ENCODE measurements at regions not wholly inside any gene's neighbourhood (a gene's known extent, or its start where the extent isn't known, plus 50 kb on each side); places are given as distances from the start of the nearest gene placed in this dataset.
"Not testable (repeated sequence)": the region's sequence is repeated elsewhere in the genome, so short reads cannot be mapped to it uniquely, and the experiment has no call there.

GRCh38 chr5:119954106-119954505 is 324.7 kb downstream of the FAM170A start:
- no peaks in the 10 kb centered on the region for H3K27me3 Mint-ChIP-seq (ENCODE audit: unreplicated experiment)
- CTCF ChIA-PET = interaction anchor here (0.8 kb wide), 1 partner anchor 25 kb away, joined by 3 read pairs; no protein-coding TSS in a partner anchor
- no peaks in the 10 kb centered on the region for H3K36me3 Mint-ChIP-seq (ENCODE audit: insufficient read depth, unreplicated experiment)
- H3K9me3 Mint-ChIP-seq (ENCODE audit: low read depth, unreplicated experiment) = no peaks in the 10 kb centered on the region
- intact Hi-C loops (cut with micrococcal nuclease; ENCODE audit: unreplicated experiment) = no loop called here
- BruUV-seq (replicated peaks) = no TSS peak
- no peaks in the 10 kb centered on the region for H3K4me1 Mint-ChIP-seq (ENCODE audit: low read depth, unreplicated experiment)
- no peak overlapping the region for H3K4me3 Mint-ChIP-seq (ENCODE audit: low read depth, unreplicated experiment)
- TF ChIP-seq, protein P1, sequence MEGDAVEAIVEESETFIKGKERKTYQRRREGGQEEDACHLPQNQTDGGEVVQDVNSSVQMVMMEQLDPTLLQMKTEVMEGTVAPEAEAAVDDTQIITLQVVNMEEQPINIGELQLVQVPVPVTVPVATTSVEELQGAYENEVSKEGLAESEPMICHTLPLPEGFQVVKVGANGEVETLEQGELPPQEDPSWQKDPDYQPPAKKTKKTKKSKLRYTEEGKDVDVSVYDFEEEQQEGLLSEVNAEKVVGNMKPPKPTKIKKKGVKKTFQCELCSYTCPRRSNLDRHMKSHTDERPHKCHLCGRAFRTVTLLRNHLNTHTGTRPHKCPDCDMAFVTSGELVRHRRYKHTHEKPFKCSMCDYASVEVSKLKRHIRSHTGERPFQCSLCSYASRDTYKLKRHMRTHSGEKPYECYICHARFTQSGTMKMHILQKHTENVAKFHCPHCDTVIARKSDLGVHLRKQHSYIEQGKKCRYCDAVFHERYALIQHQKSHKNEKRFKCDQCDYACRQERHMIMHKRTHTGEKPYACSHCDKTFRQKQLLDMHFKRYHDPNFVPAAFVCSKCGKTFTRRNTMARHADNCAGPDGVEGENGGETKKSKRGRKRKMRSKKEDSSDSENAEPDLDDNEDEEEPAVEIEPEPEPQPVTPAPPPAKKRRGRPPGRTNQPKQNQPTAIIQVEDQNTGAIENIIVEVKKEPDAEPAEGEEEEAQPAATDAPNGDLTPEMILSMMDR (IDR thresholded peaks at IDR 0.05; ENCODE audit: unreplicated experiment) = no peak
- no peak overlapping the region for H3K27ac Mint-ChIP-seq (ENCODE audit: unreplicated experiment)
- DNase-seq = no peak

DNA sequence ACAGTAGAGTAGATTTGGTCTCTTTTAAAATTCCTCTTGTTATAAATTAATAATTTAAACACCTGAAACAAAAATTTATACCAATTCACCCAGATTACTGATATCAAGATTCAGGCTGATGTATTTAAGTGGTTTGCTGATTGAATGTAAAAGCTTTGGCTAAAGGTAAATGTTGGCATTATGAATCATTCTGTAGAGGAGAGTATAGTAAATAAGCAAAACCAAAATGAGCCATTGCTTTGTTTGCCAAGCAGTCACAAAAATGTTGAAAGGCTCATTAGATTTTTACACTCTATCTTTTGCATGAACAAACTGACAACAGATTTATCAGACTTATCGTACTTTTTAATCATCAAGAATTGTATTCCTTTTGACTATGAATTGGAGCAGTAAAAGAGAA is 332.6 kb downstream of the FAM170A start:
- H3K27ac Mint-ChIP-seq (ENCODE audit: unreplicated experiment) = no peak overlapping the region
- H3K9me3 Mint-ChIP-seq (ENCODE audit: low read depth, unreplicated experiment) = peaks cover 7% of the 10 kb centered on the region
- H3K4me3 Mint-ChIP-seq (ENCODE audit: low read depth, unreplicated experiment) = no peak overlapping the region
- intact Hi-C loops (cut with micrococcal nuclease; ENCODE audit: unreplicated experiment) = no loop called here
- CTCF ChIA-PET = no interaction called here
- TF ChIP-seq, protein P1 (IDR thresholded peaks at IDR 0.05; ENCODE audit: unreplicated experiment) = no peak
- no peaks in the 10 kb centered on the region for H3K4me1 Mint-ChIP-seq (ENCODE audit: low read depth, unreplicated experiment)
- no peaks in the 10 kb centered on the region for H3K36me3 Mint-ChIP-seq (ENCODE audit: insufficient read depth, unreplicated experiment)
- DNase-seq = no peak
- no TSS peak for BruUV-seq (replicated peaks)
- H3K27me3 Mint-ChIP-seq (ENCODE audit: unreplicated experiment) = no peaks in the 10 kb centered on the region

DNA sequence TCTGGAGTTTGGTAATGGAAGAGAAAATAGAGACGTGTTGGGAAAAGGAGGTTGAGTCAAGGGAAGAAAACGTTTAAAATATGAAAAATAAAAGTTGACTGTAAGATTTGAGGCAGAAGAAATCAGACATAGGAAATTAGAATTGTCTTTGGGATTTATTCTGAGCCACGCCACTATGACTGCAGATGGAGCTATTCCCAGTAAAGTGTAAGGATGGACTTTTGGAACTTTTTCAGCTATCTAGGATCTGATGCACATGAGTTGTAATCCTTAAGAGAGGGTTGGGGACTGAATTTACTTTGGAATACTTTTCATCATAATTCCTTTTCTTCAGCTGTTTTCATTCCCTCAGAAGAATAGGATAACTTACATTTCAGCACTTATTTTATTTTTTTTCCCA is 336.7 kb downstream of the FAM170A start:
- Mint-ChIP-seq H3K27me3 (ENCODE audit: unreplicated experiment) (no peaks in the 10 kb centered on the region), H3K4me1 (ENCODE audit: low read depth, unreplicated experiment) (no peaks in the 10 kb centered on the region), H3K4me3 (ENCODE audit: low read depth, unreplicated experiment) (no peak overlapping the region), H3K9me3 (ENCODE audit: low read depth, unreplicated experiment) (peaks cover 4% of the 10 kb centered on the region), H3K27ac (ENCODE audit: unreplicated experiment) (no peak overlapping the region), H3K36me3 (ENCODE audit: insufficient read depth, unreplicated experiment) (no peaks in the 10 kb centered on the region)
- no peak for DNase-seq
- intact Hi-C loops (cut with micrococcal nuclease; ENCODE audit: unreplicated experiment) = no loop called here
- CTCF ChIA-PET = no interaction called here
- BruUV-seq (replicated peaks) = no TSS peak
- TF ChIP-seq, protein P1 (IDR thresholded peaks at IDR 0.05; ENCODE audit: unreplicated experiment) = no peak

DNA sequence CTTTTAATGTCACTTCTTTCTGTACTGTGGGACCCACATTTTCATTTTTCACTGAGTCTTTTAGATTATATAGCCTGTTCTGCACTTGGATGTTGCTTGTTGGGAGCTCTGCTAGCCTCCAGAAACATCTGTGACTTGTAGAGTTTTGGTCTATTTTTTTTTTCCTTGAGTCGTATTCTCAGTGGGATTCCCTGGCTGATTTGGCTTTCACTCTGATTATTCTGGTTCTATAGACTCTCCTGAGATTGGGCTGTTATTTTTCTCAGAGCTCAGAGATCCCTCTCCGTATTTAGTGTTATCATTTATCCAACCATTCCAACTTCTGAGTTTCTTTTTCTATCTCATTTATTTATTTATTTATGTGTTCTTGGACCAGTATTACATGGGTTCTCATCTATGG is 339.3 kb downstream of the FAM170A start:
- peaks cover 2% of the 10 kb centered on the region for H3K9me3 Mint-ChIP-seq (ENCODE audit: low read depth, unreplicated experiment)
- TF ChIP-seq, protein P1 (IDR thresholded peaks at IDR 0.05; ENCODE audit: unreplicated experiment) = no peak
- no peak overlapping the region for H3K27ac Mint-ChIP-seq (ENCODE audit: unreplicated experiment)
- BruUV-seq (replicated peaks) = no TSS peak
- no peaks in the 10 kb centered on the region for H3K4me1 Mint-ChIP-seq (ENCODE audit: low read depth, unreplicated experiment)
- intact Hi-C loops (cut with micrococcal nuclease; ENCODE audit: unreplicated experiment) = no loop called here
- no peak for DNase-seq
- H3K36me3 Mint-ChIP-seq (ENCODE audit: insufficient read depth, unreplicated experiment) = no peaks in the 10 kb centered on the region
- no peaks in the 10 kb centered on the region for H3K27me3 Mint-ChIP-seq (ENCODE audit: unreplicated experiment)
- CTCF ChIA-PET = no interaction called here
- H3K4me3 Mint-ChIP-seq (ENCODE audit: low read depth, unreplicated experiment) = no peak overlapping the region

- H3K4me1 Mint-ChIP-seq (ENCODE audit: low read depth, unreplicated experiment); BruUV-seq (replicated peaks); H3K36me3 Mint-ChIP-seq (ENCODE audit: insufficient read depth, unreplicated experiment); H3K27me3 Mint-ChIP-seq (ENCODE audit: unreplicated experiment); H3K4me3 Mint-ChIP-seq (ENCODE audit: low read depth, unreplicated experiment); CTCF ChIA-PET; H3K27ac Mint-ChIP-seq (ENCODE audit: unreplicated experiment); H3K9me3 Mint-ChIP-seq (ENCODE audit: low read depth, unreplicated experiment); intact Hi-C loops (cut with micrococcal nuclease; ENCODE audit: unreplicated experiment): not testable (repeated sequence)
- peak; percentile 18 for DNase-seq
Observed at GRCh38 chr5:119987077-119987476, 357.7 kb downstream of the FAM170A start.
